Stimulated activated naive CD8-positive, alpha-beta T cell treated with anti-CD3 and anti-CD28 coated beads, Interleukin-15, amount 100 ng/mL, for 72 hours (primary cell): ENCODE measurements at regions not wholly inside any gene's neighbourhood (a gene's known extent, or its start where the extent isn't known, plus 50 kb on each side); places are given as distances from the start of the nearest gene placed in this dataset.

ENCODE experiments used
- ATAC-seq: fragments of 150-1000 bp; cut with Tn5 transposase; 2 replicates; pipeline ENCODE4 v1.10.0; 2021; ENCODE audit warnings: mild to moderate bottlenecking, moderate library complexity
- DNase-seq, 2 donors: peaks; one replicate each; pipeline ENCODE4 v3.0.0; 2021 to 2022
- H3K27ac Mint-ChIP-seq, 2 donors: one replicate each; pipeline ENCODE4 v1.8.0; 2022; ENCODE audit warnings: mild to moderate bottlenecking in 2 of 2, mixed read lengths in 2 of 2, moderate library complexity in 2 of 2
- H3K27me3 Mint-ChIP-seq: one replicate; pipeline ENCODE4 v1.8.0; 2022; ENCODE audit warnings: mixed read lengths
- H3K4me1 Mint-ChIP-seq: one replicate; pipeline ENCODE4 v1.8.0; 2022; ENCODE audit warnings: mild to moderate bottlenecking, mixed read lengths
- H3K4me3 Mint-ChIP-seq, 2 donors: one replicate each; pipeline ENCODE4 v1.8.0; 2022; ENCODE audit warnings: mild to moderate bottlenecking in 2 of 2, mixed read lengths in 2 of 2, moderate library complexity in 1 of 2
- H3K9me3 Mint-ChIP-seq, 2 donors: one replicate each; pipeline ENCODE4 v1.8.0; 2022; ENCODE audit warnings: mixed read lengths in 2 of 2

GRCh38 chr9:119758241-119758640 lies 389.0 kb upstream of the BRINP1 start:
- Mint-ChIP-seq H3K4me1 (no peaks in the 10 kb centered on the region), H3K27ac (no peak overlapping the region), H3K4me3 (no peak overlapping the region), H3K9me3 (no peaks in the 10 kb centered on the region), H3K27me3 (peaks cover 7% of the 10 kb centered on the region)
- no peak for DNase-seq
- ATAC-seq: no peak

GRCh38 chr9:119739476-119739875 lies 370.2 kb upstream of the BRINP1 start:
- no peaks in the 10 kb centered on the region for H3K27me3 Mint-ChIP-seq
- no peak overlapping the region for H3K4me3 Mint-ChIP-seq
- H3K27ac Mint-ChIP-seq: no peak overlapping the region
- H3K4me1 Mint-ChIP-seq: no peaks in the 10 kb centered on the region
- no peak for ATAC-seq
- H3K9me3 Mint-ChIP-seq: peaks cover 6 to 17% of the 10 kb centered on the region in 2 donors
- no peak for DNase-seq

DNA sequence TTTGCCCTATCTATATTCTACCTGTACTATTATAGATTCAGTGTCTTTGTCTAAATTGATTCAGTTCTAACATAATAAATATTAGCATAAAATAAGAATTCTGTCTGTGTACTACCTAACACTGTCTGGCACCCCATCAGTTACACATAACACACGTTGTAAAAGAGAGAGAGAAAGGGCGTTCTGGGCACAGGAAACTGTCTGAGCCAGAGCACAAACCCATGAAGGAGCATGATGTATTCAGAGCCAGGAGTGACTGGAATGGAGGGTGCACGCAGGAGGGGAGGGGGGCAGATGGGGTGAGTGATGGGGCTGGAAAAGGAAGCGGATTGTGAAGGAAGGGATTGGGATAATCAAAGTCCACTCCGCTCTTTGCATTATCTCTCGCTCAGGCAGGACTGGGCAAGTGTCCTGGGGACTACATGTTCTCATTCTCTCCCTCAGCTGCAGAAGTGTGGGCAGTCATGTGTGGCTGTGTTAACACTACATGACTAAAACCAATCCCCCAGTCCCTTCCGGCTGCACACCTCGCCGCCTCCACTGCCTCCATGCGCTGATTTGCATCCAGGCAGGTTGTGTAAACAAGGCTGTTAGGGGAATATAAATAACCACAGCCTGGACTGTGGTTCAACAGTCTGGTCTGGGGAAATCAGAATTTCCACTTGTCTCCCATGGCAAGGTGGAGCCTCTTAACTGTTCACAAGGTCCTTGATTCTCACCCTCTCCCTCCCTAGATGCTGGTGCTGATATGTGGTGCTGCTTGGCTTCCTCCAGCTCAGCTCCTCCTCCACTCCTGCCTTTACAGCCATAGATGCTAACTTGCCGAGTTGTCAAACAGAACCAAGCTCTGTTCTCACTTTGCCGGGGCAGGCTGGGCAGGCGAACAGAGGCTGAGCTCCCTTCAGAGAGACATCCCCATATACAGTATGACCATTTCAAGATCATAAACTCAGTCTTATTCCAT lies 367.5 kb upstream of the BRINP1 start:
- Mint-ChIP-seq H3K27me3 (no peaks in the 10 kb centered on the region), H3K9me3 (peaks cover 0 to 8% of the 10 kb centered on the region in 2 donors), H3K4me1 (no peaks in the 10 kb centered on the region), H3K27ac (no peak overlapping the region), H3K4me3 (no peak overlapping the region)
- DNase-seq (no peak), ATAC-seq (no peak)

DNA sequence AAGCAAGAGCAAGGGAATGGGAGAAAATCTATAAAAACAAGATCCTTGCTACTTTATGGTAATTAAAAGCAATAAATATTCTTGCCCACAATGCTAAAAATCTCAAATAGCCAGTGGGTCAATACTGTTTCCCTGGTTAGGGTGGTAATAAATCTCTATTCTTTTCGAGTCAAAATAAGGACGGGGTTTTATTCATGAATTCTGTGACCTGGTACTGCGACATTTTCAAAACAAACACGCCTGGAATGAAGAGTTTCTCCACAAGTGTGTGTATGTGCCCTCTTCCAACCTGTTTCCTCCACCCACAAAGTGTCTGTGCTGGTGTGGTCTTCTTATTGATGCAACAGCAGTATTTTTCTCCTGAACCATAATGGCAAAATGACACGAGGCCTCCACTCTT lies 358.8 kb upstream of the BRINP1 start:
- DNase-seq (no peak), ATAC-seq (no peak)
- no peak overlapping the region for H3K4me3 Mint-ChIP-seq
- peaks cover 9 to 15% of the 10 kb centered on the region in 2 donors for H3K9me3 Mint-ChIP-seq
- H3K4me1 Mint-ChIP-seq: no peaks in the 10 kb centered on the region
- no peaks in the 10 kb centered on the region for H3K27me3 Mint-ChIP-seq
- H3K27ac Mint-ChIP-seq: no peak overlapping the region

DNA sequence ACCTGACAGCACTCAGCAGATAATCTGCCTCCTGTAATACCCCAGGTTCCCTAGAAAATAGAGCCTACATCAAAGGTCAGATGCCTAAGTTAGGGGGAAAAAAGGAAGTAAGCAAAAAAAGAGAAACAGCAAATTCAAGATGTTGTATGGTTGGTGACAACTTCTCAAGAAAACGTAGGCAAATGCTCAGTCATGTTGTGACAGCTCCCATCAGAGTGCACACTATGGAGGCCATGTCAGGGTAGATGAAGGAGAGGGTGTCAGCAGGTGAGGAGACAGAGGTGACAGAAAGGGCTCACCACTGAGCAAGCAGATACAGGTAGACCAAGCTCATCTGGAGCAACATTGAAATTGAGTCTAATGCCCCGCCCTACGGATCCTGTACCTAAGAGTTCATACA lies 356.8 kb upstream of the BRINP1 start:
- Mint-ChIP-seq H3K27ac (no peak overlapping the region), H3K9me3 (peaks cover 9 to 15% of the 10 kb centered on the region in 2 donors), H3K4me1 (no peaks in the 10 kb centered on the region), H3K27me3 (no peaks in the 10 kb centered on the region), H3K4me3 (no peak overlapping the region)
- ATAC-seq: no peak
- no peak for DNase-seq

- no peak for ATAC-seq
- Mint-ChIP-seq H3K4me1 (no peaks in the 10 kb centered on the region), H3K27ac (no peak overlapping the region), H3K4me3 (no peak overlapping the region), H3K27me3 (no peaks in the 10 kb centered on the region), H3K9me3 (peaks cover 9 to 15% of the 10 kb centered on the region in 2 donors)
- DNase-seq: no peak
Measured at GRCh38 chr9:119722384-119722783, 353.1 kb upstream of the BRINP1 start.

- no peaks in the 10 kb centered on the region for H3K27me3 Mint-ChIP-seq
- no peaks in the 10 kb centered on the region for H3K4me1 Mint-ChIP-seq
- no peak overlapping the region for H3K27ac Mint-ChIP-seq
- H3K9me3 Mint-ChIP-seq: peaks cover 6 to 15% of the 10 kb centered on the region in 2 donors
- no peak overlapping the region for H3K4me3 Mint-ChIP-seq
- DNase-seq: no peak
- ATAC-seq: no peak
Measured at GRCh38 chr9:119712325-119712724, 343.1 kb upstream of the BRINP1 start.

DNA sequence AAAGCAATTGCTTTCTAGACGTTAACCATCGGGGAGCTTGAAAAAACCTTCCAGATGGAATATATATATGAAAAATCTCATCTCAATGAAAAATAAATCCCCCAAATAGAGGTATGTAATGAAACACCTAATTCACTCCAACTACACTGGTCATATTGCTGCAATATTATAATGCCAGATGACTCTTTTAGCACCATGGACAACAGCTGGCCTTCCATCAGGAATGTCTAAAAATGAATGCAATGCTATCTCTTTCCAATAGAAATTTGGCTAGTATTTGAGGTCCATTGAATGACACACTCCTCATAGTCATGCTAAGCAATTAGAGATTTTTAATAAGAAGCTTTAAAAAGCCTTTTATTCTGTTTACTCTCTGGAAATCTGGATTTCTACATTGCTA lies 340.2 kb upstream of the BRINP1 start:
- Mint-ChIP-seq H3K27ac (no peak overlapping the region), H3K27me3 (no peaks in the 10 kb centered on the region), H3K4me3 (no peak overlapping the region), H3K9me3 (peaks cover 6 to 15% of the 10 kb centered on the region in 2 donors), H3K4me1 (no peaks in the 10 kb centered on the region)
- ATAC-seq: no peak
- no peak for DNase-seq

DNA sequence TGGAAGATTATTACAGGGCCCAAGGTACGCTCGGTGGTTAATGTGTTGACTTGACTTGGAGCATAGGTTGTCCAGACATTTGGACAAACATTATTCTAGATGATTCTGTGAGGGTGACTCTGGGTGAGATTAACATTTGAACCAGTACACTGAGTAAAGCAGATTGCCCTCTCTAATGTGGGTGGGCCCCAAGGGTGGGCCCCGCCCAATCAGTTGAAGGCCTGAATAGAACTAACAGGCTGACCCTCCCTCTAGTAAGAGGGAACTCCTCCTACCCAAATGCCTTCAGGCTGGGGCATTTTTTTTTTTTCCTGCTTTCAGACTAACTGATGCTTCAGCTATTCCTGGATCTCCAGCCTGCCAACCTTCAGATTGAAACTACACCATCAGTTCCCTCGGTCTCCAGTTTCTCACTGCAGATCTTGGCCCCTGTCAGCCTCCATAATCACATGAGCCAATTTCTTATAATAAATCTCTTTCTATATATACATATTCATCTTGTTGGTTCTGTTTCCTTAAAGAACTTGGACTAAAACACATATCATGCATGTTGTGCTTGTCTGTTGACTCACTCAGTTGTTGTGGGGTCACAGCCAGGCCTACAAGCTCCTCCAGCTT lies 338.1 kb upstream of the BRINP1 start:
- H3K4me1 Mint-ChIP-seq: no peaks in the 10 kb centered on the region
- no peaks in the 10 kb centered on the region for H3K27me3 Mint-ChIP-seq
- no peak overlapping the region for H3K4me3 Mint-ChIP-seq
- ATAC-seq: no peak
- no peak for DNase-seq
- H3K9me3 Mint-ChIP-seq: peaks cover 6 to 15% of the 10 kb centered on the region in 2 donors
- H3K27ac Mint-ChIP-seq: no peak overlapping the region

- DNase-seq (no peak), ATAC-seq (no peak)
- Mint-ChIP-seq H3K27ac (no peak overlapping the region), H3K4me1 (no peaks in the 10 kb centered on the region), H3K27me3 (no peaks in the 10 kb centered on the region), H3K9me3 (no peaks in the 10 kb centered on the region), H3K4me3 (no peak overlapping the region)
Measured at GRCh38 chr9:119701651-119702050, 332.4 kb upstream of the BRINP1 start.

GRCh38 chr9:119698535-119698934 lies 329.3 kb upstream of the BRINP1 start:
- H3K9me3 Mint-ChIP-seq: no peaks in the 10 kb centered on the region
- peak overlapping the region; percentile 2 for H3K27ac Mint-ChIP-seq
- DNase-seq (no peak), ATAC-seq (no peak)
- no peaks in the 10 kb centered on the region for H3K27me3 Mint-ChIP-seq
- no peak overlapping the region for H3K4me3 Mint-ChIP-seq
- no peaks in the 10 kb centered on the region for H3K4me1 Mint-ChIP-seq

DNA sequence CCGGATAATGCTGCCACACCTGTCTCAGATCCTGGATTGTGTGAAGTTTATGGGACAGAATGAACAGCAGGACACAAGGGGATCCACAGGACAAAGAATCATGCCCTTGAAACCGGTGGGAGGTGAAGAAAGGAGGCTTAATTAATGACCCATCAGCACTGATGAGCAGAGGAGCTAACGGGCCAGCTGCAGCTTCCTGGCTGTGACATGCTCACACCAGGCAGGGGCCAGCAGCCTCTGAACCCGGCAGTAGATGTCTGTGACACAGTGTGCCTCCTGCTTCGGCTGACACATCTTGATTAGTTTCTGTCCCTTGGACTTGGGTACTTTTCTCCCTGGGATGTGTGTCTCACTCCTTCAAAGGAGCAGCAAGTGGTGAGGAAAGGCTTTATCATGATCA lies 328.8 kb upstream of the BRINP1 start:
- no peaks in the 10 kb centered on the region for H3K4me1 Mint-ChIP-seq
- DNase-seq (no peak), ATAC-seq (no peak)
- no peaks in the 10 kb centered on the region for H3K9me3 Mint-ChIP-seq
- no peak overlapping the region for H3K4me3 Mint-ChIP-seq
- no peaks in the 10 kb centered on the region for H3K27me3 Mint-ChIP-seq
- H3K27ac Mint-ChIP-seq: no peak overlapping the region

GRCh38 chr9:119689879-119690278 lies 320.6 kb upstream of the BRINP1 start:
- DNase-seq (no peak), ATAC-seq (no peak)
- peaks cover 0 to 8% of the 10 kb centered on the region in 2 donors for H3K9me3 Mint-ChIP-seq
- H3K27ac Mint-ChIP-seq: no peak overlapping the region
- no peak overlapping the region for H3K4me3 Mint-ChIP-seq
- no peaks in the 10 kb centered on the region for H3K27me3 Mint-ChIP-seq
- H3K4me1 Mint-ChIP-seq: no peaks in the 10 kb centered on the region

DNA sequence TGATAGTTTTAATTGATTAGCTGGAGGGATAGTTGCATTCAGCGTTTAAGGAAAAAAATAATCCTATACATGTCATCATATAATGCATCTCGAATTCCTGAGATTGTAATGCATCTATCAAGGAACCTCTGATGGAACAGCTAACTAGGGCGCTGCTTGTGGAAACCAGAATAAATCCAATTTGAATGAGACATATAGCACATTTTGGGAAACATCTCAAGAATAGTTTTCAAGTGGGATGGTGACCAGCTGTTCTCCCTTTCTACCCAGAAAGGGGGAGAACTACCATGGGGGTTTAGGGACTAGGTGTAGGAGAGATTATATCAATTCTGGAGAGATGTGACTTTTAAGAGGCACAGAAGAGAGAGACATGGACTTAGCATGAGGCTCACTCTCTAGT lies 319.3 kb upstream of the BRINP1 start:
- H3K4me1 Mint-ChIP-seq: no peaks in the 10 kb centered on the region
- H3K27ac Mint-ChIP-seq: no peak overlapping the region
- no peaks in the 10 kb centered on the region for H3K27me3 Mint-ChIP-seq

DNA sequence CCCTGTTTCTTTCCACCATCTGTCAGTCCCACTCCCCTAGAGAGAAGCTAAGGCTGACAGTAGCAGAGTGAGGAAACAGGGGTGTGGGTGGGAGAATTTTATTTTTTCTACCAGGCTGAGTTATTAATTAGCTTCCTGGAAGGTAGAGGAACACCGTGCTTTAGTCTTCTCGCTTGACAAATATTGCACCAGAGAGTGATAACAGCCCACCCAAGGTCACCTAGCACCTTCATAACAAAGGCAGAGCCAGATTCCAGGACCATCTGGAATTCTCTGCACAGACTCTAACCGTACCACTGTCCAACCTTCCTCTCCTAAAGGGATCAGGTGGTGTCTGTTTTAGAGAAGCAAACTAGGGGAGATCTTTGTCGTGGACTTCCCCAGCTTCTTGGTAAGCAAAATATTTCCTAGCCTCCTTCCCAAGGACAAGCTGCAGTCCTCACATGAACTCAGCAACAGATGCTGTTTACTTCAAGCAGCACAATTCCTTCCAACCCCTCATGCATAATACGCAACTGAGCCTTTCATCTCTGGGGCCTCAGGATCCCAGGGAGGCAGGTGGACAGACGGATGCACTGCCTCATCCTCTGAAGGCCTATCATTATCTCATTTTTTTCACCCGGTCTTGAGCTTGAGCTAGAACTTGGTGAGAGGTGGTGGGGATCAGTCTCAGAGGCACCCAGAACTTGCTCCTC lies 308.7 kb upstream of the BRINP1 start:
- Mint-ChIP-seq H3K4me3 (no peak overlapping the region), H3K27ac (peak overlapping the region in 1 of 2 donors; percentile 19), H3K9me3 (peaks cover 0 to 7% of the 10 kb centered on the region in 2 donors), H3K4me1 (no peaks in the 10 kb centered on the region), H3K27me3 (no peaks in the 10 kb centered on the region)
- ATAC-seq (no peak), DNase-seq (no peak)

More for the DNA sequence above, 319.3 kb upstream of the BRINP1 start:
- ATAC-seq (no peak), DNase-seq (no peak)
- no peak overlapping the region for H3K4me3 Mint-ChIP-seq
- peaks cover 0 to 8% of the 10 kb centered on the region in 2 donors for H3K9me3 Mint-ChIP-seq

- Mint-ChIP-seq H3K27me3 (no peaks in the 10 kb centered on the region), H3K9me3 (peaks cover 0 to 5% of the 10 kb centered on the region in 2 donors), H3K4me1 (no peaks in the 10 kb centered on the region), H3K27ac (no peak overlapping the region), H3K4me3 (no peak overlapping the region)
- ATAC-seq (no peak), DNase-seq (no peak)
Measured at GRCh38 chr9:119675951-119676350, 306.7 kb upstream of the BRINP1 start.
